Ishikawa (cell line): ENCODE measurements at regions not wholly inside any gene's neighbourhood (a gene's known extent, or its start where the extent isn't known, plus 50 kb on each side); places are given as distances from the start of the nearest gene placed in this dataset.

Source experiments
- CREB1 ChIP-seq: IDR thresholded peaks from 2 replicates; pipeline ENCODE4 v1.6.1; 2012; ENCODE audit warnings: low read depth
- EGR1 ChIP-seq: IDR thresholded peaks from 2 replicates; pipeline ENCODE4 v1.6.1; 2012
- EP300 ChIP-seq: IDR thresholded peaks from 2 replicates; pipeline ENCODE4 v1.6.1; 2012; ENCODE audit warnings: borderline replicate concordance
- MAX ChIP-seq: IDR thresholded peaks from 2 replicates; pipeline ENCODE4 v1.6.1; 2012
- RAD21 ChIP-seq: IDR thresholded peaks from 2 replicates; pipeline ENCODE4 v1.6.1; 2012; ENCODE audit warnings: low read depth
- USF1 ChIP-seq: IDR thresholded peaks from 2 replicates; pipeline ENCODE4 v1.6.1; 2012
- YY1 ChIP-seq: IDR thresholded peaks from 2 replicates; pipeline ENCODE4 v1.6.1; 2012; ENCODE audit warnings: low read depth

- no peak for TF ChIP-seq YY1
- TF ChIP-seq USF1: no peak
- no peak for TF ChIP-seq EP300
- TF ChIP-seq RAD21: no peak
- no peak for TF ChIP-seq MAX
- no peak for TF ChIP-seq EGR1
- TF ChIP-seq CREB1: no peak
Measured at GRCh38 chr5:52041842-52042241, 658.6 kb downstream of the ISL1 start.
